Chondrocyte (in vitro differentiated cells): ENCODE measurements at regions not wholly inside any gene's neighbourhood (a gene's known extent, or its start where the extent isn't known, plus 50 kb on each side); places are given as distances from the start of the nearest gene placed in this dataset.
A peak's percentile ranks its signal among the peaks of the same experiment; 100 is the strongest.

Experiments
- DNase-seq: peaks from one replicate; pipeline ENCODE4 v3.0.0; 2021; ENCODE audit warnings: mixed read lengths, low spot score
- H3K27ac Mint-ChIP-seq: one replicate; pipeline ENCODE4 v1.8.0; 2021; ENCODE audit warnings: mild to moderate bottlenecking, moderate library complexity, mixed read lengths; ENCODE audit not compliant: unreplicated experiment
- H3K27me3 Mint-ChIP-seq: 2 replicates; pipeline ENCODE4 v1.8.0; 2021; ENCODE audit warnings: low read depth, mixed read lengths
- H3K36me3 Mint-ChIP-seq: 2 replicates; pipeline ENCODE4 v1.8.0; 2021; ENCODE audit warnings: low read depth, mixed read lengths
- H3K4me1 Mint-ChIP-seq: 2 replicates; pipeline ENCODE4 v1.8.0; 2021; ENCODE audit warnings: low read depth, mild to moderate bottlenecking, mixed read lengths
- H3K4me3 Mint-ChIP-seq: one replicate; pipeline ENCODE4 v1.8.0; 2021; ENCODE audit warnings: mild to moderate bottlenecking, moderate library complexity, mixed read lengths; ENCODE audit not compliant: unreplicated experiment
- H3K9me3 Mint-ChIP-seq: 2 replicates; pipeline ENCODE4 v1.8.0; 2021; ENCODE audit warnings: low read depth, mixed read lengths
- TF ChIP-seq, protein P1 (sequence below): fragments of 200-600 bp; sonication (generic); IDR thresholded peaks from 2 replicates; pipeline ENCODE4 v1.5.0; 2021; ENCODE audit warnings: antibody characterized with exemption, mild to moderate bottlenecking, moderate library complexity

DNA sequence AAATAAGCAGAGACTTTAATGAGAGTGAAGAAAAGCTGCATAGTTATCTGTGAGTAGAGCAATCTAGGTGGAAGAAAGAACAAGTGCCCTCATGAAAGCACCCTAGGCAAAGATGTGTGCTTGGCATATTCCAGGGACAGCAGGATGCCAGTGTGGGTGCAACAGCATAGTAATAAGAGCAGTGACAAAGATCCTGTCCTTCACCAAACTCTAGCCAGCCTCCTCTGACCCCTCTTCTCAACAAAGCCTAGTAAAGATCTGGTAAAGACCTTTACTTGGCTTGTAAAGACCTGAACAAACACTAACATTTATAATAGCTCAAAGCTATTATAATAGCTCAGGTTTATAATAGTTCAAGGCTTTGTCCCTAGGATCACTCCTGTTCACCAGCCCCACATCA lies 735.4 kb downstream of the PCDH7 start:
- DNase-seq, result no peak
- Mint-ChIP-seq H3K27ac (no peak overlapping the region), H3K4me3 (no peak overlapping the region), H3K4me1 (peaks cover 9% of the 10 kb centered on the region), H3K36me3 (no peaks in the 10 kb centered on the region), H3K9me3 (peaks cover 5% of the 10 kb centered on the region), H3K27me3 (no peaks in the 10 kb centered on the region)
- TF ChIP-seq, protein P1, sequence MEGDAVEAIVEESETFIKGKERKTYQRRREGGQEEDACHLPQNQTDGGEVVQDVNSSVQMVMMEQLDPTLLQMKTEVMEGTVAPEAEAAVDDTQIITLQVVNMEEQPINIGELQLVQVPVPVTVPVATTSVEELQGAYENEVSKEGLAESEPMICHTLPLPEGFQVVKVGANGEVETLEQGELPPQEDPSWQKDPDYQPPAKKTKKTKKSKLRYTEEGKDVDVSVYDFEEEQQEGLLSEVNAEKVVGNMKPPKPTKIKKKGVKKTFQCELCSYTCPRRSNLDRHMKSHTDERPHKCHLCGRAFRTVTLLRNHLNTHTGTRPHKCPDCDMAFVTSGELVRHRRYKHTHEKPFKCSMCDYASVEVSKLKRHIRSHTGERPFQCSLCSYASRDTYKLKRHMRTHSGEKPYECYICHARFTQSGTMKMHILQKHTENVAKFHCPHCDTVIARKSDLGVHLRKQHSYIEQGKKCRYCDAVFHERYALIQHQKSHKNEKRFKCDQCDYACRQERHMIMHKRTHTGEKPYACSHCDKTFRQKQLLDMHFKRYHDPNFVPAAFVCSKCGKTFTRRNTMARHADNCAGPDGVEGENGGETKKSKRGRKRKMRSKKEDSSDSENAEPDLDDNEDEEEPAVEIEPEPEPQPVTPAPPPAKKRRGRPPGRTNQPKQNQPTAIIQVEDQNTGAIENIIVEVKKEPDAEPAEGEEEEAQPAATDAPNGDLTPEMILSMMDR, result no peak

- Mint-ChIP-seq H3K9me3 (no peaks in the 10 kb centered on the region), H3K36me3 (no peaks in the 10 kb centered on the region), H3K4me3 (no peak overlapping the region), H3K27me3 (no peaks in the 10 kb centered on the region), H3K27ac (peak overlapping the region; percentile 85), H3K4me1 (peaks cover 9% of the 10 kb centered on the region)
- TF ChIP-seq, protein P1, result no peak
- no peak for DNase-seq
Observed at GRCh38 chr4:31458813-31459212, 738.6 kb downstream of the PCDH7 start.

GRCh38 chr4:31461421-31461820 lies 741.3 kb downstream of the PCDH7 start:
- no peak overlapping the region for H3K27ac Mint-ChIP-seq
- peaks cover 9% of the 10 kb centered on the region for H3K4me1 Mint-ChIP-seq
- no peaks in the 10 kb centered on the region for H3K36me3 Mint-ChIP-seq
- H3K27me3 Mint-ChIP-seq, result no peaks in the 10 kb centered on the region
- DNase-seq, result no peak
- H3K4me3 Mint-ChIP-seq, result no peak overlapping the region
- TF ChIP-seq, protein P1, result no peak
- no peaks in the 10 kb centered on the region for H3K9me3 Mint-ChIP-seq

DNA sequence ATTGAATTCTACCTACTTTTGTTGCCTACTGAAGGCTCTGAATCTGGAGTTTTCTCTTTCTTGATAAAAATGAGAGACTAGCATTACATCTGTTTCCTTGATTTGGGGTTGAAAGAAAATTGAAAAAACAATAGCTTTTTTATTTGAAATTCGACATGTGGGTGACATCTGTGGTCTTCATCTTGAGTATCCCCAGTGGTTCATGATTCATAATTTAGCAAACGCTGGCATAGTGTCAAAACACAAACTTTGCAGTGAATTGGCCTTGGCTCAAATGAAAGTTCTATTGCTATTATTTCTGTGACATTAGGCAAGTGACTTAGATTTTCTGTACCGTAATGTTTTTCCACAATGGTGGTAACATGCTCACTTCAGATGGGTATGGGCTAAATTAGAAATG lies 747.6 kb downstream of the PCDH7 start:
- Mint-ChIP-seq H3K4me3 (no peak overlapping the region), H3K27me3 (no peaks in the 10 kb centered on the region), H3K9me3 (no peaks in the 10 kb centered on the region), H3K36me3 (peaks cover 2% of the 10 kb centered on the region), H3K27ac (no peak overlapping the region), H3K4me1 (no peaks in the 10 kb centered on the region)
- DNase-seq, result no peak
- TF ChIP-seq, protein P1, result no peak

GRCh38 chr4:31474221-31474620 lies 754.1 kb downstream of the PCDH7 start:
- TF ChIP-seq, protein P1, result no peak
- no peak for DNase-seq
- Mint-ChIP-seq H3K4me3 (no peak overlapping the region), H3K4me1 (no peaks in the 10 kb centered on the region), H3K9me3 (peaks cover 15% of the 10 kb centered on the region), H3K36me3 (peaks cover 2% of the 10 kb centered on the region), H3K27me3 (no peaks in the 10 kb centered on the region), H3K27ac (no peak overlapping the region)
